ENCODE measurements at regions not wholly inside any gene's neighbourhood (a gene's known extent, or its start where the extent isn't known, plus 50 kb on each side); places are given as distances from the start of the nearest gene placed in this dataset.

- H3K27ac Mint-ChIP-seq: no peak overlapping the region
- H3K27me3 Mint-ChIP-seq: peaks cover 15% of the 10 kb centered on the region
- H3K4me1 Mint-ChIP-seq (ENCODE audit: unreplicated experiment): no peaks in the 10 kb centered on the region
- peaks cover 4% of the 10 kb centered on the region for H3K9me3 Mint-ChIP-seq
- H3K36me3 Mint-ChIP-seq: no peaks in the 10 kb centered on the region
- H3K4me3 Mint-ChIP-seq: no peak overlapping the region
- DNase-seq (ENCODE audit: extremely low spot score, unreplicated experiment): no peak
- TF ChIP-seq CTCF (conservative IDR thresholded peaks at IDR 0.05): no peak
These were observed 56.7 kb upstream of the GUCA2B start for GRCh38 chr1:42096554-42096953.

- TF ChIP-seq CTCF (conservative IDR thresholded peaks at IDR 0.05): no peak
- H3K27ac Mint-ChIP-seq: no peak overlapping the region
- no peaks in the 10 kb centered on the region for H3K36me3 Mint-ChIP-seq
- peaks cover 6% of the 10 kb centered on the region for H3K27me3 Mint-ChIP-seq
- DNase-seq (ENCODE audit: extremely low spot score, unreplicated experiment): no peak
- no peaks in the 10 kb centered on the region for H3K4me1 Mint-ChIP-seq (ENCODE audit: unreplicated experiment)
- H3K4me3 Mint-ChIP-seq: no peak overlapping the region
- peaks cover 4% of the 10 kb centered on the region for H3K9me3 Mint-ChIP-seq
These were observed 64.0 kb upstream of the GUCA2B start for GRCh38 chr1:42089246-42089645.

GRCh38 chr1:42086146-42086545, 67.1 kb upstream of the GUCA2B start:
- DNase-seq (ENCODE audit: extremely low spot score, unreplicated experiment): no peak
- Mint-ChIP-seq H3K4me1 (ENCODE audit: unreplicated experiment) (no peaks in the 10 kb centered on the region), H3K27ac (no peak overlapping the region), H3K27me3 (peaks cover 6% of the 10 kb centered on the region), H3K9me3 (no peaks in the 10 kb centered on the region), H3K36me3 (no peaks in the 10 kb centered on the region), H3K4me3 (no peak overlapping the region)
- TF ChIP-seq CTCF (conservative IDR thresholded peaks at IDR 0.05): no peak

GRCh38 chr1:42085596-42085995, 67.6 kb upstream of the GUCA2B start:
- Mint-ChIP-seq H3K36me3 (no peaks in the 10 kb centered on the region), H3K4me1 (ENCODE audit: unreplicated experiment) (no peaks in the 10 kb centered on the region), H3K27me3 (peaks cover 6% of the 10 kb centered on the region), H3K27ac (no peak overlapping the region), H3K9me3 (no peaks in the 10 kb centered on the region), H3K4me3 (no peak overlapping the region)
- DNase-seq (ENCODE audit: extremely low spot score, unreplicated experiment): no peak
- no peak for TF ChIP-seq CTCF (conservative IDR thresholded peaks at IDR 0.05)

GRCh38 chr1:42081475-42081874, 71.7 kb upstream of the GUCA2B start:
- Mint-ChIP-seq H3K27me3 (peaks cover 14% of the 10 kb centered on the region), H3K27ac (no peak overlapping the region), H3K9me3 (no peaks in the 10 kb centered on the region), H3K4me1 (ENCODE audit: unreplicated experiment) (no peaks in the 10 kb centered on the region), H3K4me3 (no peak overlapping the region), H3K36me3 (no peaks in the 10 kb centered on the region)
- no peak for DNase-seq (ENCODE audit: extremely low spot score, unreplicated experiment)
- TF ChIP-seq CTCF (conservative IDR thresholded peaks at IDR 0.05): no peak

- H3K27ac Mint-ChIP-seq: no peak overlapping the region
- no peak overlapping the region for H3K4me3 Mint-ChIP-seq
- no peaks in the 10 kb centered on the region for H3K36me3 Mint-ChIP-seq
- no peaks in the 10 kb centered on the region for H3K9me3 Mint-ChIP-seq
- no peak for TF ChIP-seq CTCF (conservative IDR thresholded peaks at IDR 0.05)
- no peaks in the 10 kb centered on the region for H3K4me1 Mint-ChIP-seq (ENCODE audit: unreplicated experiment)
- H3K27me3 Mint-ChIP-seq: peaks cover 61% of the 10 kb centered on the region
- no peak for DNase-seq (ENCODE audit: extremely low spot score, unreplicated experiment)
These were observed 78.0 kb upstream of the GUCA2B start for GRCh38 chr1:42075179-42075578.
